Sigmoid colon (tissue), 4 donors: ENCODE measurements at regions not wholly inside any gene's neighbourhood (a gene's known extent, or its start where the extent isn't known, plus 50 kb on each side); places are given as distances from the start of the nearest gene placed in this dataset.

Experiments
- CTCF ChIP-seq, 4 experiments: fragments of 450-650 bp in 3 of 4; fragments of 200-600 bp in 1 of 4; IDR thresholded peaks; one replicate each; pipeline ENCODE4 v1.5.1; 2016 to 2019; ENCODE audit warnings: antibody characterized with exemption in 4 of 4, mild to moderate bottlenecking in 3 of 4, moderate library complexity in 2 of 4
- EP300 ChIP-seq, 4 donors: sonication (generic); formaldehyde crosslinking; IDR thresholded peaks; one replicate each; pipeline ENCODE4 v1.6.1; 2017; ENCODE audit warnings: antibody characterized with exemption in 4 of 4
- POLR2A ChIP-seq, 2 donors: fragments of 450-650 bp; IDR thresholded peaks; one replicate each; pipeline ENCODE4 v1.6.1; 2016; ENCODE audit warnings: antibody characterized with exemption in 2 of 2, mild to moderate bottlenecking in 2 of 2, moderate library complexity in 2 of 2
- POLR2AphosphoS5 ChIP-seq, 4 donors: sonication (generic); formaldehyde crosslinking; IDR thresholded peaks; one replicate each; pipeline ENCODE4 v1.6.1; 2017; ENCODE audit warnings: antibody characterized with exemption in 4 of 4

DNA sequence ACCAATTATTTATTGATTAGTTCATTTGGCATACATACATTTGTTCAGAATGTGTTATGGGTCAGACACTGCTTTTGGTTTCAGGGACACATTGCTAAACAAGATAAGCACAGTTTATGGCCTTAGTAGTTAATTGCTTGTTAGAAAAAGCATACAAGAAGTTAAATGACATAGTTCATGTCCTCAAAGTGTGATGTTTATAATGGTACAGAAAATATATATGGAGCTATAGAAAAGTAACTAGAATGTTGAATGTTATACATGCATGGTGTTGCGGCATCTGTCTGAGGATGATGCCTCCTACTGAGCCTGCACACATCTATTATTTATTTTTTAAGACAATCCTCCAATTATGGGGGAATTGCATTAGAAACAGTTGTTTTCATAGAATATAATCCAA, 1476.3 kb upstream of the PCDH7 start:
- TF ChIP-seq CTCF (IDR thresholded peaks at IDR 0.05) (no peak), POLR2A (IDR thresholded peaks at IDR 0.05) (no peak), EP300 (IDR thresholded peaks at IDR 0.05) (no peak), POLR2AphosphoS5 (IDR thresholded peaks at IDR 0.05) (no peak)
